PC-3 (cell line): ENCODE measurements at regions not wholly inside any gene's neighbourhood (a gene's known extent, or its start where the extent isn't known, plus 50 kb on each side); places are given as distances from the start of the nearest gene placed in this dataset.

ENCODE experiments used
- EZH2 ChIP-seq: fragments of 300-600 bp; sonication (generic); IDR thresholded peaks from one replicate; pipeline ENCODE4 v1.6.1; 2017; ENCODE audit warnings: antibody characterized with exemption, mild to moderate bottlenecking, low read length; ENCODE audit not compliant: unreplicated experiment
- EZH2phosphoT487 ChIP-seq: fragments of 300-600 bp; sonication (generic); IDR thresholded peaks from 2 replicates; pipeline ENCODE4 v1.6.1; 2018; ENCODE audit warnings: mild to moderate bottlenecking, antibody characterized with exemption, low read length, borderline replicate concordance
- TF ChIP-seq, protein P1 (sequence below): fragments of 300-600 bp; sonication (generic); conservative IDR thresholded peaks from 2 replicates; pipeline ENCODE4 v1.5.1; 2017; ENCODE audit warnings: antibody characterized with exemption, low read depth, mild to moderate bottlenecking, low read length

- TF ChIP-seq, protein P1, sequence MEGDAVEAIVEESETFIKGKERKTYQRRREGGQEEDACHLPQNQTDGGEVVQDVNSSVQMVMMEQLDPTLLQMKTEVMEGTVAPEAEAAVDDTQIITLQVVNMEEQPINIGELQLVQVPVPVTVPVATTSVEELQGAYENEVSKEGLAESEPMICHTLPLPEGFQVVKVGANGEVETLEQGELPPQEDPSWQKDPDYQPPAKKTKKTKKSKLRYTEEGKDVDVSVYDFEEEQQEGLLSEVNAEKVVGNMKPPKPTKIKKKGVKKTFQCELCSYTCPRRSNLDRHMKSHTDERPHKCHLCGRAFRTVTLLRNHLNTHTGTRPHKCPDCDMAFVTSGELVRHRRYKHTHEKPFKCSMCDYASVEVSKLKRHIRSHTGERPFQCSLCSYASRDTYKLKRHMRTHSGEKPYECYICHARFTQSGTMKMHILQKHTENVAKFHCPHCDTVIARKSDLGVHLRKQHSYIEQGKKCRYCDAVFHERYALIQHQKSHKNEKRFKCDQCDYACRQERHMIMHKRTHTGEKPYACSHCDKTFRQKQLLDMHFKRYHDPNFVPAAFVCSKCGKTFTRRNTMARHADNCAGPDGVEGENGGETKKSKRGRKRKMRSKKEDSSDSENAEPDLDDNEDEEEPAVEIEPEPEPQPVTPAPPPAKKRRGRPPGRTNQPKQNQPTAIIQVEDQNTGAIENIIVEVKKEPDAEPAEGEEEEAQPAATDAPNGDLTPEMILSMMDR, result no peak
- TF ChIP-seq EZH2phosphoT487 (no peak), EZH2 (no peak)
Observed at GRCh38 chr16:64133366-64133765, 988.5 kb downstream of the CDH11 start.
